Rectal smooth muscle tissue (tissue), 1 donor: ENCODE measurements at regions not wholly inside any gene's neighbourhood (a gene's known extent, or its start where the extent isn't known, plus 50 kb on each side); places are given as distances from the start of the nearest gene placed in this dataset.

Source experiments
- H3K27ac ChIP-seq: one replicate; pipeline ENCODE4 v1.7.0; 2013; ENCODE audit warnings: low read depth, low read length, inconsistent platforms
- H3K27me3 ChIP-seq: one replicate; pipeline ENCODE4 v1.7.0; 2013; ENCODE audit warnings: low read length; ENCODE audit not compliant: control insufficient read depth, insufficient read depth
- H3K36me3 ChIP-seq: one replicate; pipeline ENCODE4 v1.7.0; 2013; ENCODE audit warnings: low read length; ENCODE audit not compliant: control insufficient read depth, insufficient read depth
- H3K4me1 ChIP-seq: one replicate; pipeline ENCODE4 v1.7.0; 2013; ENCODE audit warnings: low read length; ENCODE audit not compliant: control insufficient read depth, insufficient read depth
- H3K4me3 ChIP-seq: one replicate; pipeline ENCODE4 v1.7.0; 2013; ENCODE audit warnings: low read length
- H3K9ac ChIP-seq: one replicate; pipeline ENCODE4 v1.7.0; 2013; ENCODE audit warnings: low read length

GRCh38 chr15:53223815-53224214 lies 433.7 kb upstream of the ONECUT1 start:
- H3K36me3 ChIP-seq, result no peaks in the 10 kb centered on the region
- H3K27me3 ChIP-seq, result no peaks in the 10 kb centered on the region
- no peak overlapping the region for H3K9ac ChIP-seq
- no peak overlapping the region for H3K27ac ChIP-seq
- no peak overlapping the region for H3K4me3 ChIP-seq
- no peaks in the 10 kb centered on the region for H3K4me1 ChIP-seq

GRCh38 chr15:53218666-53219580 lies 428.8 kb upstream of the ONECUT1 start:
- no peaks in the 10 kb centered on the region for H3K36me3 ChIP-seq
- H3K27me3 ChIP-seq, result no peaks in the 10 kb centered on the region
- H3K4me3 ChIP-seq, result no peak overlapping the region
- H3K27ac ChIP-seq, result no peak overlapping the region
- no peaks in the 10 kb centered on the region for H3K4me1 ChIP-seq
- no peak overlapping the region for H3K9ac ChIP-seq

- no peaks in the 10 kb centered on the region for H3K36me3 ChIP-seq
- H3K9ac ChIP-seq, result no peak overlapping the region
- H3K27ac ChIP-seq, result no peak overlapping the region
- no peaks in the 10 kb centered on the region for H3K27me3 ChIP-seq
- H3K4me3 ChIP-seq, result no peak overlapping the region
- no peaks in the 10 kb centered on the region for H3K4me1 ChIP-seq
Measured at GRCh38 chr15:53216036-53216435, 425.9 kb upstream of the ONECUT1 start.

GRCh38 chr15:53213336-53213735 lies 423.2 kb upstream of the ONECUT1 start:
- no peaks in the 10 kb centered on the region for H3K4me1 ChIP-seq
- H3K27me3 ChIP-seq, result no peaks in the 10 kb centered on the region
- H3K4me3 ChIP-seq, result no peak overlapping the region
- H3K27ac ChIP-seq, result no peak overlapping the region
- no peaks in the 10 kb centered on the region for H3K36me3 ChIP-seq
- H3K9ac ChIP-seq, result no peak overlapping the region

GRCh38 chr15:53212785-53213184 lies 422.6 kb upstream of the ONECUT1 start:
- H3K4me1 ChIP-seq, result no peaks in the 10 kb centered on the region
- H3K36me3 ChIP-seq, result no peaks in the 10 kb centered on the region
- no peak overlapping the region for H3K9ac ChIP-seq
- H3K4me3 ChIP-seq, result no peak overlapping the region
- no peak overlapping the region for H3K27ac ChIP-seq
- H3K27me3 ChIP-seq, result no peaks in the 10 kb centered on the region

GRCh38 chr15:53210653-53211052 lies 420.5 kb upstream of the ONECUT1 start:
- Histone ChIP-seq H3K27ac (no peak overlapping the region), H3K4me1 (no peaks in the 10 kb centered on the region), H3K9ac (no peak overlapping the region), H3K4me3 (no peak overlapping the region), H3K27me3 (no peaks in the 10 kb centered on the region), H3K36me3 (no peaks in the 10 kb centered on the region)

- no peaks in the 10 kb centered on the region for H3K27me3 ChIP-seq
- no peaks in the 10 kb centered on the region for H3K4me1 ChIP-seq
- H3K36me3 ChIP-seq, result no peaks in the 10 kb centered on the region
- H3K9ac ChIP-seq, result no peak overlapping the region
- H3K27ac ChIP-seq, result no peak overlapping the region
- no peak overlapping the region for H3K4me3 ChIP-seq
Measured at GRCh38 chr15:53209396-53210042, 419.4 kb upstream of the ONECUT1 start.

- no peak overlapping the region for H3K4me3 ChIP-seq
- no peaks in the 10 kb centered on the region for H3K4me1 ChIP-seq
- H3K27me3 ChIP-seq, result no peaks in the 10 kb centered on the region
- no peak overlapping the region for H3K27ac ChIP-seq
- H3K9ac ChIP-seq, result no peak overlapping the region
- no peaks in the 10 kb centered on the region for H3K36me3 ChIP-seq
Measured at GRCh38 chr15:53208751-53209150, 418.6 kb upstream of the ONECUT1 start.

- no peaks in the 10 kb centered on the region for H3K36me3 ChIP-seq
- no peaks in the 10 kb centered on the region for H3K27me3 ChIP-seq
- H3K9ac ChIP-seq, result no peak overlapping the region
- H3K4me1 ChIP-seq, result no peaks in the 10 kb centered on the region
- H3K4me3 ChIP-seq, result no peak overlapping the region
- no peak overlapping the region for H3K27ac ChIP-seq
Measured at GRCh38 chr15:53203454-53203853, 413.3 kb upstream of the ONECUT1 start.

GRCh38 chr15:53202876-53203275 lies 412.7 kb upstream of the ONECUT1 start:
- no peaks in the 10 kb centered on the region for H3K27me3 ChIP-seq
- H3K27ac ChIP-seq, result no peak overlapping the region
- no peak overlapping the region for H3K4me3 ChIP-seq
- H3K4me1 ChIP-seq, result no peaks in the 10 kb centered on the region
- no peak overlapping the region for H3K9ac ChIP-seq
- H3K36me3 ChIP-seq, result no peaks in the 10 kb centered on the region

GRCh38 chr15:53197426-53197839 lies 407.3 kb upstream of the ONECUT1 start:
- H3K4me1 ChIP-seq, result no peaks in the 10 kb centered on the region
- H3K27ac ChIP-seq, result no peak overlapping the region
- no peak overlapping the region for H3K9ac ChIP-seq
- no peaks in the 10 kb centered on the region for H3K36me3 ChIP-seq
- H3K27me3 ChIP-seq, result no peaks in the 10 kb centered on the region
- no peak overlapping the region for H3K4me3 ChIP-seq

GRCh38 chr15:53196788-53197187 lies 406.7 kb upstream of the ONECUT1 start:
- no peak overlapping the region for H3K4me3 ChIP-seq
- no peak overlapping the region for H3K27ac ChIP-seq
- no peaks in the 10 kb centered on the region for H3K4me1 ChIP-seq
- H3K9ac ChIP-seq, result no peak overlapping the region
- no peaks in the 10 kb centered on the region for H3K36me3 ChIP-seq
- H3K27me3 ChIP-seq, result no peaks in the 10 kb centered on the region

- Histone ChIP-seq H3K9ac (no peak overlapping the region), H3K27ac (no peak overlapping the region), H3K27me3 (no peaks in the 10 kb centered on the region), H3K4me3 (no peak overlapping the region), H3K4me1 (no peaks in the 10 kb centered on the region), H3K36me3 (no peaks in the 10 kb centered on the region)
Measured at GRCh38 chr15:53196242-53196641, 406.1 kb upstream of the ONECUT1 start.
